Left renal pelvis (tissue), 4 donors: ENCODE measurements at regions not wholly inside any gene's neighbourhood (a gene's known extent, or its start where the extent isn't known, plus 50 kb on each side); places are given as distances from the start of the nearest gene placed in this dataset.
A peak's percentile ranks its signal among the peaks of the same experiment; 100 is the strongest.

Experiments used
- DNase-seq, 4 donors: peaks; one replicate each; pipeline ENCODE4 v3.0.0-alpha.2; 2013; ENCODE audit warnings: low read depth in 4 of 4, low spot score in 3 of 4

GRCh38 chr16:51085271-51085670 lies 65.8 kb downstream of the SALL1 start:
- DNase-seq: no peak

- no peak for DNase-seq
Measured at GRCh38 chr16:51084074-51084928, 66.8 kb downstream of the SALL1 start.

- no peak for DNase-seq
Measured at GRCh38 chr16:51072591-51072990, 78.5 kb downstream of the SALL1 start.

GRCh38 chr16:51071326-51071725 lies 79.7 kb downstream of the SALL1 start:
- DNase-seq: no peak

GRCh38 chr16:51067352-51067751 lies 83.7 kb downstream of the SALL1 start:
- DNase-seq: no peak

- DNase-seq: no peak
Measured at GRCh38 chr16:51062039-51062438, 89.0 kb downstream of the SALL1 start.

- no peak for DNase-seq
Measured at GRCh38 chr16:51061328-51061727, 89.7 kb downstream of the SALL1 start.

- DNase-seq: no peak
Measured at GRCh38 chr16:51057969-51058337, 93.1 kb downstream of the SALL1 start.

GRCh38 chr16:51057102-51057793 lies 93.8 kb downstream of the SALL1 start:
- no peak for DNase-seq

GRCh38 chr16:51056331-51056730 lies 94.7 kb downstream of the SALL1 start:
- no peak for DNase-seq

GRCh38 chr16:51055434-51055833 lies 95.6 kb downstream of the SALL1 start:
- no peak for DNase-seq

GRCh38 chr16:51053775-51054174 lies 97.3 kb downstream of the SALL1 start:
- DNase-seq: no peak

- DNase-seq: no peak
Measured at GRCh38 chr16:51051671-51052070, 99.4 kb downstream of the SALL1 start.

- peak in 3 of 4 donors; percentile 27 to 30 (median 28) for DNase-seq
Measured at GRCh38 chr16:51050377-51050706, 100.7 kb downstream of the SALL1 start.

GRCh38 chr16:51049678-51050376 lies 101.2 kb downstream of the SALL1 start:
- no peak for DNase-seq

GRCh38 chr16:51049276-51049675 lies 101.8 kb downstream of the SALL1 start:
- no peak for DNase-seq

- no peak for DNase-seq
Measured at GRCh38 chr16:51048544-51048943, 102.5 kb downstream of the SALL1 start.

- DNase-seq: no peak
Measured at GRCh38 chr16:51045794-51046193, 105.3 kb downstream of the SALL1 start.

- no peak for DNase-seq
Measured at GRCh38 chr16:51045186-51045585, 105.9 kb downstream of the SALL1 start.

GRCh38 chr16:51041546-51041945 lies 109.5 kb downstream of the SALL1 start:
- DNase-seq: no peak

- no peak for DNase-seq
Measured at GRCh38 chr16:51040637-51041036, 110.4 kb downstream of the SALL1 start.
